Fibroblast of lung (primary cell): ENCODE measurements at regions not wholly inside any gene's neighbourhood (a gene's known extent, or its start where the extent isn't known, plus 50 kb on each side); places are given as distances from the start of the nearest gene placed in this dataset.

Experiments used
- EZH2 ChIP-seq: IDR thresholded peaks from 2 replicates; pipeline ENCODE4 v1.5.1; 2012; ENCODE audit warnings: low read length, control low read depth, mild to moderate bottlenecking; ENCODE audit errors: missing control alignments
- TF ChIP-seq, protein P1 (sequence below), 2 donors: IDR thresholded peaks in 1 of 2; conservative IDR thresholded peaks in 1 of 2; 1 replicate in 1 of 2; 2 replicates in 1 of 2; pipeline ENCODE4 v1.5.1; 2011 to 2012; ENCODE audit warnings: low read length in 2 of 2, control low read depth in 1 of 2, inconsistent platforms in 1 of 2, low read depth in 1 of 2, mild to moderate bottlenecking in 1 of 2

DNA sequence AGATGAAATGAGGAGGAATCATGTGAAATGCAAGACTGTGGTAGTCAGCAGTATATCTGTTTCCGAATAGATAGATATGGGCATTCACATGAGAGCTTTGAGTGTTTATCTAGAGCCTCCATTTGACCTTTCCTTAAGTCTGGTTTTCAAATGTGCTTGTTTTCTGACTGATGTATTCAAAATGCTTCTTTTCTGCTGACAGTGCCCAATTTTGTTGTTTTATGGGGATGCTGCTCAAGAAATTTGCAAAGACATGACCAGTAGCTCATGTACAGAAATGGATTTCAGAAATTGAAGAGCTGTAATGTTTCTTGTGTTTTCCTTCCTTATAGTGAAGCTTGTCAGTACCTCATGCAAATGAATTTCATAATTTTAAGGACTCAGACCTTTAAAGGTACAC lies 903.4 kb upstream of the CDH8 start:
- TF ChIP-seq, protein P1, sequence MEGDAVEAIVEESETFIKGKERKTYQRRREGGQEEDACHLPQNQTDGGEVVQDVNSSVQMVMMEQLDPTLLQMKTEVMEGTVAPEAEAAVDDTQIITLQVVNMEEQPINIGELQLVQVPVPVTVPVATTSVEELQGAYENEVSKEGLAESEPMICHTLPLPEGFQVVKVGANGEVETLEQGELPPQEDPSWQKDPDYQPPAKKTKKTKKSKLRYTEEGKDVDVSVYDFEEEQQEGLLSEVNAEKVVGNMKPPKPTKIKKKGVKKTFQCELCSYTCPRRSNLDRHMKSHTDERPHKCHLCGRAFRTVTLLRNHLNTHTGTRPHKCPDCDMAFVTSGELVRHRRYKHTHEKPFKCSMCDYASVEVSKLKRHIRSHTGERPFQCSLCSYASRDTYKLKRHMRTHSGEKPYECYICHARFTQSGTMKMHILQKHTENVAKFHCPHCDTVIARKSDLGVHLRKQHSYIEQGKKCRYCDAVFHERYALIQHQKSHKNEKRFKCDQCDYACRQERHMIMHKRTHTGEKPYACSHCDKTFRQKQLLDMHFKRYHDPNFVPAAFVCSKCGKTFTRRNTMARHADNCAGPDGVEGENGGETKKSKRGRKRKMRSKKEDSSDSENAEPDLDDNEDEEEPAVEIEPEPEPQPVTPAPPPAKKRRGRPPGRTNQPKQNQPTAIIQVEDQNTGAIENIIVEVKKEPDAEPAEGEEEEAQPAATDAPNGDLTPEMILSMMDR (conservative IDR thresholded peaks at IDR 0.05 in 1 of 2, IDR thresholded peaks at IDR 0.05 in 1 of 2; ENCODE audit: low read depth in 1 of 2, low read length in 2 of 2), result no peak
- TF ChIP-seq EZH2, result no peak
